Heart right ventricle (tissue), 16 donors: ENCODE measurements at regions not wholly inside any gene's neighbourhood (a gene's known extent, or its start where the extent isn't known, plus 50 kb on each side); places are given as distances from the start of the nearest gene placed in this dataset.

Experiments
- ATAC-seq, 8 donors: fragments of 200-7000 bp; cut with Tn5 transposase; one replicate each; pipeline ENCODE4 v1.9.1; 2020; ENCODE audit warnings: mild to moderate bottlenecking in 8 of 8, moderate library complexity in 8 of 8, moderate number of reproducible peaks in 1 of 8
- DNase-seq, 2 donors: peaks; one replicate each; pipeline ENCODE4 v3.0.0-alpha.2; 2020
- H3K27ac ChIP-seq, 10 donors: fragments of 200-600 bp; sonication (generic) in 2 of 10; one replicate each; pipeline versions ENCODE4 v1.5.0 to v1.8.0; 2020 to 2022; ENCODE audit warnings: mild to moderate bottlenecking in 3 of 10
- H3K27me3 ChIP-seq, 7 donors: fragments of 200-600 bp; one replicate each; pipeline ENCODE4 v1.8.0; 2021 to 2022; ENCODE audit warnings: mild to moderate bottlenecking in 2 of 7
- H3K36me3 ChIP-seq, 9 donors: fragments of 200-600 bp; sonication (generic) in 1 of 9; one replicate each; pipeline versions ENCODE4 v1.5.0 to v1.8.0; 2020 to 2022; ENCODE audit warnings: mild to moderate bottlenecking in 2 of 9
- H3K4me1 ChIP-seq, 9 donors: fragments of 200-600 bp; sonication (generic) in 1 of 9; one replicate each; pipeline versions ENCODE4 v1.5.0 to v1.8.0; 2020 to 2022; ENCODE audit warnings: mild to moderate bottlenecking in 4 of 9
- H3K4me3 ChIP-seq, 10 donors: fragments of 200-600 bp; sonication (generic) in 2 of 10; one replicate each; pipeline versions ENCODE4 v1.5.0 to v1.8.0; 2020 to 2022; ENCODE audit warnings: mild to moderate bottlenecking in 7 of 10, moderate library complexity in 2 of 10
- H3K9me3 ChIP-seq, 11 donors: fragments of 200-600 bp in 10 of 11; sonication (generic) in 2 of 11; one replicate each; pipeline versions ENCODE4 v1.5.0 to v1.8.0; 2013 to 2022; ENCODE audit warnings: mild to moderate bottlenecking in 2 of 11, control low read depth in 1 of 11, moderate library complexity in 1 of 11
- WGBS, 2 donors: extraction: QIAGEN DNeasy Blood & Tissue Kit; methylation state at CpG; one replicate each; pipeline ENCODE4 v1.1.7; 2013; ENCODE audit warnings: inconsistent platforms in 1 of 2; 5-methylcytosine and 5-hydroxymethylcytosine counted together
- intact Hi-C, 10 donors: fragments of 100-400 bp; cut with DNase I; formaldehyde crosslinking; loops; one replicate each; pipeline versions ENCODE4 v1.11.1 to v1.14.2; 2022
- TF ChIP-seq, protein P1 (sequence below), 9 donors: fragments of 200-600 bp; sonication (generic) in 2 of 9; IDR thresholded peaks; one replicate each; pipeline versions ENCODE4 v1.5.0 to v1.8.0; 2021 to 2022; ENCODE audit warnings: antibody characterized with exemption in 9 of 9, mild to moderate bottlenecking in 5 of 9, moderate library complexity in 1 of 9
- donor health status: Arrhythmogenic right ventricular cardiomyopathy.
- donor health status: ischemic (EF 13 %, LVEDD 7.1; RV severe dilation, severe dysfunction).
- donor health status: healthy with polysubstance abuse.
- donor health status: DM: no; HTN: yes; CAD: no.
- donor health status: DM: no; HTN: no; CAD: no.
- donor health status: ischemic (EF 25% LVEDD 6.9; RV normal size, moderate dysfunction).
- donor health status: ischemic (EF 25% LVEDD 5.7; RV mildly dilated, moderate dysfunction).
- donor health status: healthy.
- donor health status: DM: yes; HTN: yes; CAD: no.
- donor health status: Ischemic cardiomyopathy.
- donor health status: ischemic (EF 35%, LVEDD 5.7; RV mildly dilated, moderate dysfunction).
- donor health status: nonischemic (EF 11% LVEDD 7.7; RV severe dilation, severe dysfunction).
- donor health status: DM: yes; HTN: yes; CAD: no.
- donor health status: PGD.
- donor health status: ischemic (EF 29% LVEDD 5.4; RV normal size, mild dysfunction).
- donor health status: nonischemic (EF 23%, LVEDD 6.1; RV moderate dilation, normal function).

DNA sequence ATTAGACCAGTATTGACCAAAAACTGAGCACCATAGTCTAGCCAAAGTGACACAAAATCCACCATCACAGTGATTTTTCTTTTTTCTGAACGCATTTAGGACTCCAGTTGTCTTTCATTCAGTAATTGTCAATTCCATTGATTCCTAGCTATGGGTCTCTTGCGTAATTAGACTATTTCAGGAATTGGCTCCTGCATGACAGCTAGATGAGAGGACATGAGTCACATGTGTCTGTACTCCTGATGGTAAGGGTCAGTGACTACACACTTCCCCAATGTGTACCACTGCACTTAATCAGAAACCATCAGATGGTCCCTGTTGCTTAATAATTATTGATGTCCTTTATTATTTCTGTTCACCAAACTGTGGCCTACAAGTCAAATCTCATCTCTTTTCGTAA, 469.5 kb downstream of the POM121L12 start:
- Histone ChIP-seq H3K36me3 (no peaks in the 10 kb centered on the region), H3K27ac (no peak overlapping the region), H3K4me3 (no peak overlapping the region), H3K4me1 (no peaks in the 10 kb centered on the region), H3K9me3 (peaks cover 0 to 5% (median 0%) of the 10 kb centered on the region in 11 donors), H3K27me3 (no peaks in the 10 kb centered on the region)
- ATAC-seq, result no peak
- TF ChIP-seq, protein P1, sequence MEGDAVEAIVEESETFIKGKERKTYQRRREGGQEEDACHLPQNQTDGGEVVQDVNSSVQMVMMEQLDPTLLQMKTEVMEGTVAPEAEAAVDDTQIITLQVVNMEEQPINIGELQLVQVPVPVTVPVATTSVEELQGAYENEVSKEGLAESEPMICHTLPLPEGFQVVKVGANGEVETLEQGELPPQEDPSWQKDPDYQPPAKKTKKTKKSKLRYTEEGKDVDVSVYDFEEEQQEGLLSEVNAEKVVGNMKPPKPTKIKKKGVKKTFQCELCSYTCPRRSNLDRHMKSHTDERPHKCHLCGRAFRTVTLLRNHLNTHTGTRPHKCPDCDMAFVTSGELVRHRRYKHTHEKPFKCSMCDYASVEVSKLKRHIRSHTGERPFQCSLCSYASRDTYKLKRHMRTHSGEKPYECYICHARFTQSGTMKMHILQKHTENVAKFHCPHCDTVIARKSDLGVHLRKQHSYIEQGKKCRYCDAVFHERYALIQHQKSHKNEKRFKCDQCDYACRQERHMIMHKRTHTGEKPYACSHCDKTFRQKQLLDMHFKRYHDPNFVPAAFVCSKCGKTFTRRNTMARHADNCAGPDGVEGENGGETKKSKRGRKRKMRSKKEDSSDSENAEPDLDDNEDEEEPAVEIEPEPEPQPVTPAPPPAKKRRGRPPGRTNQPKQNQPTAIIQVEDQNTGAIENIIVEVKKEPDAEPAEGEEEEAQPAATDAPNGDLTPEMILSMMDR (IDR thresholded peaks at IDR 0.05), result no peak
- intact Hi-C loops, result no loop called here
- WGBS, 2 donors, result 92% methylated on average over 3 of the region's 3 CpGs
- no peak for DNase-seq

DNA sequence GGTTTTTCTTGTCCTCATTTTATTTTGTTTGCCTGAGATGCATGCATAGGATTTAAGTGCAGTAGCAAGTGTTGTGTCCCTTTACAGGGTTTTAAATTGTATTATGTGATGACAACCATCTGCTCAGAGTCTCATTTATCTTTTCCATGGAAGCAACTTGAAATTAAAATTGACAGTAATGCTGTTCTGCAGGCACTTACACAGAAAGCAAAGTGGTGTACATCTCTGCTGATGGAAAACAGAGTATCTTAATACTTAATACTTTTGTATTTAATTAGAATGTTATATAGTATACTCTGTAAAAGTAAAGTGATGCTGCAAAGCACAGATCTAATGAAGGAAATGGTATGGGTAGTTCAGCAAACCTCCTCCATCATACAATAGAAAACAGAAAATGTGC, 482.9 kb downstream of the POM121L12 start:
- H3K27ac ChIP-seq, result no peak overlapping the region
- no peaks in the 10 kb centered on the region for H3K27me3 ChIP-seq
- ATAC-seq (no peak), DNase-seq (no peak)
- TF ChIP-seq, protein P1 (IDR thresholded peaks at IDR 0.05), result no peak
- no peaks in the 10 kb centered on the region for H3K36me3 ChIP-seq
- H3K4me1 ChIP-seq, result no peaks in the 10 kb centered on the region
- no peak overlapping the region for H3K4me3 ChIP-seq
- peaks cover 0 to 42% (median under 1%) of the 10 kb centered on the region in 11 donors for H3K9me3 ChIP-seq
- intact Hi-C loops, result no loop called here

DNA sequence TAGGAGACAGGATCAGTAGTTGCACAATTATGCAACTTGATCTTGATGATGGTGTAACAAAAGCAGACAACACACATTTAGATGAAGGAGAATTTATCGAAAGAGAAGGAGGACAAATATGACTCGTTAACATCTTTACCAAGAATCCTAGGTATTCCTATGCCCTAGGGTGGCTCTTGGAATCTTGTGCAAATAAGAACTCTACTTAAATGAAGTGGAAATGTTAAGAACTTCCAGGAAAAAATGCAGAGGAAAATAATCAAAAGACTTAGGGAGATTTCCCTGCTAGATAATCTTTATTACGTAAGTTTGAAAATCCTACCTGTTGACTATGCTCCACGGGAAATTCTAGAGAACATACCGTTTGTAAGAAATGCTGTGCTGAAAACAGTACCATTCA, 485.4 kb downstream of the POM121L12 start:
- intact Hi-C loops, result no loop called here
- TF ChIP-seq, protein P1 (IDR thresholded peaks at IDR 0.05), result no peak
- H3K4me1 ChIP-seq, result no peaks in the 10 kb centered on the region
- H3K27ac ChIP-seq, result no peak overlapping the region
- H3K9me3 ChIP-seq, result peaks cover 0 to 30% (median 0%) of the 10 kb centered on the region in 11 donors
- no peaks in the 10 kb centered on the region for H3K36me3 ChIP-seq
- DNase-seq (no peak), ATAC-seq (no peak)
- no peaks in the 10 kb centered on the region for H3K27me3 ChIP-seq
- 90 to 96% methylated on average over 5 of the region's 5 CpGs for WGBS, 2 donors
- no peak overlapping the region for H3K4me3 ChIP-seq

DNA sequence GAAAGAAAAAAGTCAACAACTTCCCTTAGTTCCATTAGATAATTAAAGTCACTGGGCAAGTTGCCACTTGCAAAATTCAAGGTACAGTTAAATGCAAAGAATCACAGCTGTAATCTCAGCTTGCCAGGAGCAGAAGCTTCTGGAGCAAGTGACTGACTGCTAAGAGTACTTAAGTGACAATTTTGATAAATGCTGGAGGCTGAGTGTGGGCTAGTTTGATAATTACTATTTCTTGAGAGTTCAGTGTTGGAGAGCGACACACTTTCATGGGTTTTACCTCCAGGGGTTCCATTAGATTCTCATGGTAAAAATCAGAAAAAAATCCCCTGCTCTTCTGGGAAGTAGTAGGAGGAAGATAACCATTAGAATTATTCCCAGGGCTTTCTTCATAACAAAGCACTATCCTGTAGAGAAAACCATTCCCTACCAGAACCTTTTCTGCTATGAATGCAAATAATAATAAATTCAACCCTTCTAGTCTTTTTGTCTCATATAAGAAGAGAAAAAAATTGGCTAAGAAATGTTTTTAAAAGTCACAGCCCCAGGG, 486.3 kb downstream of the POM121L12 start:
- ATAC-seq, result no peak
- H3K27me3 ChIP-seq, result no peaks in the 10 kb centered on the region
- TF ChIP-seq, protein P1 (IDR thresholded peaks at IDR 0.05), result no peak
- no peaks in the 10 kb centered on the region for H3K36me3 ChIP-seq
- 87 to 91% methylated on average over 1 of the region's 1 CpG for WGBS, 2 donors
- peaks cover 0 to 36% (median 0%) of the 10 kb centered on the region in 11 donors for H3K9me3 ChIP-seq
- DNase-seq, result no peak
- no peaks in the 10 kb centered on the region for H3K4me1 ChIP-seq
- H3K4me3 ChIP-seq, result no peak overlapping the region
- H3K27ac ChIP-seq, result no peak overlapping the region
- intact Hi-C loops, result no loop called here
